Activated CD8-positive, alpha-beta T cell treated with anti-CD3 and anti-CD28 coated beads for 36 hours (primary cell): ENCODE measurements at regions not wholly inside any gene's neighbourhood (a gene's known extent, or its start where the extent isn't known, plus 50 kb on each side); places are given as distances from the start of the nearest gene placed in this dataset.

ENCODE experiments used
- ATAC-seq: fragments of 200-7000 bp; cut with Tn5 transposase; one replicate; pipeline ENCODE4 v1.10.0; 2021; ENCODE audit warnings: mild to moderate bottlenecking, moderate library complexity
- CTCF ChIA-PET: fragments of 350-600 bp; sonication (Branson Sonifier 250); formaldehyde crosslinking; loops from one replicate; lab custom pipeline; 2021; ENCODE audit warnings: antibody characterized with exemption; lab: Charles Lee
- POLR2A ChIA-PET: fragments of 350-600 bp; sonication (Branson Sonifier 250); formaldehyde crosslinking; loops from one replicate; lab custom pipeline; 2021; ENCODE audit warnings: antibody characterized with exemption; lab: Charles Lee
- DNase-seq: peaks from one replicate; pipeline ENCODE4 v3.0.0-alpha.2; 2020
- H3K27ac Mint-ChIP-seq: one replicate; pipeline ENCODE4 v1.8.0; 2021; ENCODE audit warnings: mild to moderate bottlenecking, mixed read lengths
- H3K27me3 Mint-ChIP-seq: one replicate; pipeline ENCODE4 v1.8.0; 2021; ENCODE audit warnings: mixed read lengths
- H3K36me3 Mint-ChIP-seq: one replicate; pipeline ENCODE4 v1.8.0; 2021; ENCODE audit warnings: low read depth, mixed read lengths
- H3K4me1 Mint-ChIP-seq: one replicate; pipeline ENCODE4 v1.8.0; 2021; ENCODE audit warnings: low read depth, mixed read lengths
- H3K4me3 Mint-ChIP-seq: one replicate; pipeline ENCODE4 v1.8.0; 2021; ENCODE audit warnings: mild to moderate bottlenecking, moderate library complexity, mixed read lengths
- H3K9me3 Mint-ChIP-seq: one replicate; pipeline ENCODE4 v1.8.0; 2021; ENCODE audit warnings: mixed read lengths
- CTCF ChIP-seq: fragments of 200-600 bp; IDR thresholded peaks from one replicate; pipeline ENCODE4 v1.8.0; 2022; ENCODE audit warnings: antibody characterized with exemption, mild to moderate bottlenecking
- intact Hi-C: fragments of 100-400 bp; cut with micrococcal nuclease; formaldehyde crosslinking; loops from one replicate; pipeline ENCODE4 v1.10.0; 2022

GRCh38 chr19:31179471-31179852 is 169.8 kb downstream of the TSHZ3 start:
- H3K27me3 Mint-ChIP-seq, result peaks cover 5% of the 10 kb centered on the region
- POLR2A ChIA-PET, result no interaction called here
- H3K4me1 Mint-ChIP-seq, result no peaks in the 10 kb centered on the region
- no peak for DNase-seq
- H3K4me3 Mint-ChIP-seq, result no peak overlapping the region
- intact Hi-C loops, result no loop called here
- H3K36me3 Mint-ChIP-seq, result no peaks in the 10 kb centered on the region
- no peak overlapping the region for H3K27ac Mint-ChIP-seq
- CTCF ChIA-PET, result no interaction called here
- ATAC-seq, result no peak
- no peak for TF ChIP-seq CTCF
- no peaks in the 10 kb centered on the region for H3K9me3 Mint-ChIP-seq

- peaks cover 5% of the 10 kb centered on the region for H3K27me3 Mint-ChIP-seq
- no peak overlapping the region for H3K4me3 Mint-ChIP-seq
- no peak for TF ChIP-seq CTCF
- ATAC-seq (no peak), DNase-seq (no peak)
- H3K36me3 Mint-ChIP-seq, result no peaks in the 10 kb centered on the region
- ChIA-PET CTCF (interaction anchor here (0.9 kb wide), 1 partner anchor 397 kb away, joined by 3 read pairs; no protein-coding TSS in a partner anchor), POLR2A (no interaction called here)
- H3K27ac Mint-ChIP-seq, result no peak overlapping the region
- H3K9me3 Mint-ChIP-seq, result no peaks in the 10 kb centered on the region
- intact Hi-C loops, result no loop called here
- H3K4me1 Mint-ChIP-seq, result no peaks in the 10 kb centered on the region
Measured at GRCh38 chr19:31178833-31179470, 170.3 kb downstream of the TSHZ3 start.

- H3K4me1 Mint-ChIP-seq, result no peaks in the 10 kb centered on the region
- ChIA-PET POLR2A (no interaction called here), CTCF (no interaction called here)
- no peaks in the 10 kb centered on the region for H3K9me3 Mint-ChIP-seq
- peaks cover 9% of the 10 kb centered on the region for H3K27me3 Mint-ChIP-seq
- ATAC-seq (no peak), DNase-seq (no peak)
- intact Hi-C loops, result no loop called here
- no peak overlapping the region for H3K4me3 Mint-ChIP-seq
- no peaks in the 10 kb centered on the region for H3K36me3 Mint-ChIP-seq
- no peak overlapping the region for H3K27ac Mint-ChIP-seq
- TF ChIP-seq CTCF, result no peak
Measured at GRCh38 chr19:31177246-31177645, 172.0 kb downstream of the TSHZ3 start.

- Mint-ChIP-seq H3K4me3 (no peak overlapping the region), H3K4me1 (no peaks in the 10 kb centered on the region), H3K27ac (no peak overlapping the region), H3K36me3 (no peaks in the 10 kb centered on the region), H3K27me3 (peaks cover 9% of the 10 kb centered on the region), H3K9me3 (no peaks in the 10 kb centered on the region)
- DNase-seq (no peak), ATAC-seq (no peak)
- intact Hi-C loops, result no loop called here
- POLR2A ChIA-PET, result no interaction called here
- no peak for TF ChIP-seq CTCF
- CTCF ChIA-PET, result no interaction called here
Measured at GRCh38 chr19:31175564-31176348, 173.5 kb downstream of the TSHZ3 start.

GRCh38 chr19:31174948-31175347 is 174.3 kb downstream of the TSHZ3 start:
- ATAC-seq, result no peak
- POLR2A ChIA-PET, result no interaction called here
- Mint-ChIP-seq H3K36me3 (no peaks in the 10 kb centered on the region), H3K27ac (no peak overlapping the region), H3K4me1 (no peaks in the 10 kb centered on the region), H3K4me3 (no peak overlapping the region), H3K9me3 (no peaks in the 10 kb centered on the region), H3K27me3 (peaks cover 9% of the 10 kb centered on the region)
- intact Hi-C loops, result no loop called here
- no peak for DNase-seq
- TF ChIP-seq CTCF, result no peak
- CTCF ChIA-PET, result no interaction called here
